Kidney epithelial cell (primary cell): ENCODE measurements at regions not wholly inside any gene's neighbourhood (a gene's known extent, or its start where the extent isn't known, plus 50 kb on each side); places are given as distances from the start of the nearest gene placed in this dataset.

Source experiments
- DNase-seq: peaks from one replicate; pipeline ENCODE4 v3.0.0-alpha.2; 2010; ENCODE audit warnings: low read depth
- H3K27me3 ChIP-seq: 2 replicates; pipeline ENCODE4 v1.6.0; 2011; ENCODE audit warnings: low read length; ENCODE audit not compliant: control insufficient read depth, insufficient read depth
- H3K36me3 ChIP-seq: 2 replicates; pipeline ENCODE4 v1.5.1; 2011; ENCODE audit warnings: low read length; ENCODE audit not compliant: control insufficient read depth, insufficient read depth
- H3K4me3 ChIP-seq: 2 replicates; pipeline ENCODE4 v1.5.1; 2011; ENCODE audit warnings: low read depth, mild to moderate bottlenecking, control low read depth, low read length
- CTCF ChIP-seq: IDR thresholded peaks from 2 replicates; pipeline ENCODE4 v1.5.1; 2011; ENCODE audit warnings: mild to moderate bottlenecking, moderate library complexity, low read length, control low read depth, inconsistent platforms; ENCODE audit not compliant: insufficient read depth, poor library complexity, severe bottlenecking

GRCh38 chr6:20291764-20292580, 79.7 kb upstream of the MBOAT1 start:
- no peaks in the 10 kb centered on the region for H3K36me3 ChIP-seq
- H3K27me3 ChIP-seq, result no peaks in the 10 kb centered on the region
- peak; percentile 43 for DNase-seq
- no peak overlapping the region for H3K4me3 ChIP-seq
- TF ChIP-seq CTCF, result peak; percentile 85

- Histone ChIP-seq H3K27me3 (no peaks in the 10 kb centered on the region), H3K4me3 (no peak overlapping the region), H3K36me3 (no peaks in the 10 kb centered on the region)
- DNase-seq, result no peak
- TF ChIP-seq CTCF, result no peak
Observed at GRCh38 chr6:20292905-20293304, 80.6 kb upstream of the MBOAT1 start.

- Histone ChIP-seq H3K27me3 (no peaks in the 10 kb centered on the region), H3K4me3 (no peak overlapping the region)
Observed at GRCh38 chr6:20301256-20301655, 89.0 kb upstream of the MBOAT1 start.

GRCh38 chr6:20302168-20302567, 89.9 kb upstream of the MBOAT1 start:
- no peak for TF ChIP-seq CTCF
- Histone ChIP-seq H3K36me3 (no peaks in the 10 kb centered on the region), H3K27me3 (no peaks in the 10 kb centered on the region), H3K4me3 (no peak overlapping the region)
- no peak for DNase-seq

More at GRCh38 chr6:20301256-20301655, 89.0 kb upstream of the MBOAT1 start:
- no peaks in the 10 kb centered on the region for H3K36me3 ChIP-seq
- TF ChIP-seq CTCF, result no peak
- no peak for DNase-seq

GRCh38 chr6:20302702-20303251, 90.5 kb upstream of the MBOAT1 start:
- Histone ChIP-seq H3K4me3 (no peak overlapping the region), H3K27me3 (no peaks in the 10 kb centered on the region), H3K36me3 (no peaks in the 10 kb centered on the region)
- peak; percentile 44 for DNase-seq
- TF ChIP-seq CTCF, result no peak
